LoVo (cell line): ENCODE measurements at regions not wholly inside any gene's neighbourhood (a gene's known extent, or its start where the extent isn't known, plus 50 kb on each side); places are given as distances from the start of the nearest gene placed in this dataset.

Source experiments
- DNase-seq: peaks from one replicate; pipeline ENCODE4 v3.0.0-alpha.2; 2016; ENCODE audit warnings: low spot score

DNA sequence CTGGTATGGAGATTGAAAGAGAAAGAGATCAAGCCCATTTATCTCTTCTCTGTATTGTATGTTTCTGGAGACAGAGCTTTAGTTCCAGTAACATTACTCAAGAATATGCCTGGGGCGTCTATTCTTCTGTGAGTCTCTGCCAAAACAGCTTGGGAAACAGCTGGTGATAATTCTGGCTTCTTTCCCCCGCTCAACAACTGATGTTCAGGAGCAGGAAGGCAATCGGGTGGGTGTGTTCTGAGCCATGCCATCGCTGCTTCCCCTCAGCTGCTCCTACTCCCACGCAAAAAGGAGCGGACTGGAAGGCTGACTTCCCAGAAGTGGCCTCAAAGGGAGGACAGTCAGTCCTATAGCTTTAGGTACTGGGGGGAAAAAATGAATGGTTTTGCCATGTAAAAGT is 695.1 kb downstream of the PLCL1 start:
- no peak for DNase-seq

DNA sequence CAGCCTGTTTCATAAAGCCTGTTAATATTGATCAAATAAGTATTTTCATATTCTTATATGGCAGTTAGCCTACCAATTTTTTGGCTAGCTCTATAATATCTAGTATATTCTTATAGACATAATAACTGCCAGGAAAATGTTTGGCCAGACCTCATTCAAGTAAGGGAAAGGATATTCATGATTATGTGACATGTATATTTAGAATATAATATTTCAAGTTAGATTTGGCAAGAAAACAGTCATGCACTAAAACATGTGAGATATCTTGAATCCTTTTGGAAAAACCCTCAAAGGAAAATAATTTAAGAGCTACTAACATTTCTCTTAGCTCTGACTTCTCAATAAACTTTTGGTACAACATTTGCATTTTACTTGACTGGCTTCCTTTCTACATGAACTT is 694.1 kb downstream of the PLCL1 start:
- DNase-seq = no peak

- no peak for DNase-seq
Measured at GRCh38 chr2:198498048-198498447, 693.7 kb downstream of the PLCL1 start.

DNA sequence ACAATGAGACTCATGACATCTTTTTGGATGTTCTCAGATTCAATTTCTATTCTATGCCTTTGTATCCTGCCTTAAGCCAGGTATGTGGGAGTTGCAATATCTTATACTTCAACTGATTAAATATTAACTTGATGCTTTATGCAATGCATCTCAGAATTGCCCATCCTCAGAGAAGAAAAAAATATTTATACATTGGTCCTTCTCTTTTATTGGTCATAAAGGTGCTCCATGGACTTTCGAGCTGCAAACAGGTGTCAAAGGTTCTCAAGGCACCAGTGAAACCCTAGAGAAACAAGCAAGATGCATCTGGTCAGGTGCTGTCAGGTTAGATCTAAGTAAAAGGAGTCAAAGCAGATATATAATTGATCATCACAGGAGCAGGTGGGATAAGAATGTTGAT is 690.5 kb downstream of the PLCL1 start:
- DNase-seq = no peak

DNA sequence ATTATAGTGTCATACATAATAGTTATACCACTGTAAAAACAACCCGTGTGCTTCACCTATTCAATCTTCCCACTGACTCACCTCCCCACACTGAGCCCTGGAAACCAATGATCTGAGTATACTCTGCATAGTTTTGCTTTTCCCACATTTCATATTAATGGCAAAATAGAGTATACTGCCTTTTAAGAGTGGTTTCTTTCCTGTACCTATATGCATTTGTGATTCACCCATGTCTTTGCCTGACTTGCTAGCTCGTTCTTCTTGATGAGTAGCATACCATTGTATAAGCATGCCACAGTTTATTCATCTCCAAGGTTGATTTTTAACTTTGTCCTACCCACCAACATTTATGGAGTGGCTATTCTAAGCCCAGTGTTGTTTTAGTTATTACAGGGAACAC is 686.4 kb downstream of the PLCL1 start:
- DNase-seq = no peak

DNA sequence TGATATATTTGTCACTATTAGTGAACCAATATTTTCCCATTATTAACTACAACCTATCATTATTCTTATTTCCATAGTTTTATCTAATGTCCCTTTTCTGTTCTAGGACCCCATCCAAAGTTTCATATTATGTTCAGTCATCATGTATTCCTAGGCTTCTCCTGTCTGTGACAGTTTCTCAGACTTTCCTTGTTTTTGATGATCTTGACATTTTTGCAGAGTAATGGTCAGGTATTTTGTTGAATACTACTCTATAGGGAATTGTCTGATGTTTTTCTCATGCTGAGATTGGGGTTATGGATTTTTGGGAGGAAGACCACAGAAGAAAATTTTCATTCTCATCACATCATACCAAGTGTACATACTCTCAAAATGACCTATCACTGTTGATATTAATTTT is 684.6 kb downstream of the PLCL1 start:
- no peak for DNase-seq

- DNase-seq = no peak
Measured at GRCh38 chr2:198483051-198483450, 678.7 kb downstream of the PLCL1 start.

- no peak for DNase-seq
Measured at GRCh38 chr2:198479065-198479464, 674.7 kb downstream of the PLCL1 start.

DNA sequence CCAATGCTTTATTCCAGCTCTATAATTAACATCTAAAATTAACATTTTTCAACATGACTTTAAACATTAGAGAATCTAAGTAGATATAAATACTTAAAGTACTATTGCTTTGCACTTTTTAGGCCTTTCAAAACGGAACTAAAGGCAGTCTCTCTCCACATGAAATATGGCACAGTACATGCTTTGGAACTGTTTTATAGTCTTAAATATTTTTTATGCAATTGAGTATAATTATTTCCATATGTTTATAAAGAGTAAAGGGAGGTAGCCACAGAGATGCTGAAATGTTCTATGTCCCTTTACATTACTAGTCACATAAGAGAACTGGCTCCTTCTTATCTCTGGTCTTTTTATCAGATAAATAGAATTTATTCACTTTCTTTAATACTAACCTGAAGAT is 674.0 kb downstream of the PLCL1 start:
- DNase-seq = no peak

DNA sequence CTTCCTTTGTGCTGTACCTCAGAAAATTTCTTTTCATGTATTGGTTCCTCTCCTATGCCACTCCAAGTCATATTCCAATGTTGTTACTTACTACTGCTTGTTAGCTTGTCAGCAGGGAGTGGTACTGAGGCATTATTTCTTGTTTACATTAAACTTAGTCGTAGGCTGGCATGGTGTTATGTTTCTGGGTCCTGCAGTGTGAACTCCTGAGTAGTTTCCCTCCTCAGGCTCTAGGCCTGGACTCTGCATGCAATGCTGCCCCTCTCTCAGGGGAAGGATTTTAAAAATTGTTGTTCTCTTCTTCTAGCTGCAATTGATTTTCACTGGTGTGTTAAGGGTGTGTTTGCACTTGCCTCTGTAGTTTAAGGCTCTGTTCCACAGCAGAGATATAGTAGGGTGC is 671.6 kb downstream of the PLCL1 start:
- no peak for DNase-seq

DNA sequence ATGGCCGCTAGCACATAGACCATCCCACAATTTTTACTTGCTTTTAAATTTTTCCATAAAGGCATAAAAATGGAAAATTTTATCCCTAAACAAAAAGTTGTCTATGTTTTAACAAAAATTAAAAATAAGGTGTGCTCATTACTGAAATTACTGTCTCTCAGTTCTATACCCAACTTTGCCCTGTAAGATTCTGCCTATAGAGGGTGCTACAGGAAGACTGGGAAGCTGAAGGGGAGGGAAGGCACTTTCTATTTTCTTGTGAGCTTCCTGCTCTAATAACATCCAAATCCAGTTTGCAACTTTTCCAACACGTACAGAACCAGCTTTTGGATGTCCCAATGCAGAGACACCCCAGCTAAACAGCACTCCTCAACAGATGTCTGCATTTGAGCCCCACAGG is 666.9 kb downstream of the PLCL1 start:
- no peak for DNase-seq

GRCh38 chr2:198468136-198468535 is 663.7 kb downstream of the PLCL1 start:
- DNase-seq = no peak

DNA sequence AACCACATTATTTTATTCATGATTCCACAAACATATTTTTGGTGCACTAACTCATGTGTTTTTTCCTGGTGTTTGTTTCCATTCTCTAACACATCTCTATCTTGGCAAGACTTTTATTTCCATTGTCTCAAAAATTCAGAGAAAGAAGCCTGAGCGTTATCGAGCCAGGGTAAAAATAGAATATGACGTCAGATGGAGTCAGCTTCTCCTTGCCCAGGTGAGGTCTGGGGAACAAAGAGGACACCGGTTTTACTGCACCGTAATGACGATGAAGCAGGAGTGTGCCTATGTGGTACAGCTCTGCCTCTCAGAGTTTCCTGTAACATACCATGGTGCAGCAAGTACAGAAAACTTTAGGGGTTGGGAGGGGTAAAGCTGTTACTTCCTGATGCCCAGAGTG is 661.6 kb downstream of the PLCL1 start:
- no peak for DNase-seq

GRCh38 chr2:198456418-198456817 is 652.0 kb downstream of the PLCL1 start:
- DNase-seq = no peak

DNA sequence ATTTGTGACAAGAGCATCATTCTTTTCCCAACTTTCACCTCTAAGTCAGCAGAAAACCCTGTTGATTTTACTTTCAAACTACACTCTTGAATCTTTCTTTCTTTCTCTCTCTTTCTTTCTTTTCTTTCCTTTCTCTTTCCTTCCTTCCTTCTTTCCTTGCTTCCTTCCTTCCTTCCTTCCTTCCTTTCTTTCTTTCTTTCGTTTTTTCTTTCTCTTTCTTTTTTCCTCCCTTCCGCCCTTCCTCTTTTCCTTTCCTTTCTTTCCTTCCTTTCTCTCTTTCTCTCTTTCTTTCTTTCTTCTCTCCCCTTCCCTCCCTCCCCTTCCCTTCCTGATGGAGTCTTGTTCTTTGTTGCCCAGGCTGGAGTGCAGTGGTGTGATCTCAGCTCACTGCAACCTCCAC is 649.5 kb downstream of the PLCL1 start:
- DNase-seq = no peak

DNA sequence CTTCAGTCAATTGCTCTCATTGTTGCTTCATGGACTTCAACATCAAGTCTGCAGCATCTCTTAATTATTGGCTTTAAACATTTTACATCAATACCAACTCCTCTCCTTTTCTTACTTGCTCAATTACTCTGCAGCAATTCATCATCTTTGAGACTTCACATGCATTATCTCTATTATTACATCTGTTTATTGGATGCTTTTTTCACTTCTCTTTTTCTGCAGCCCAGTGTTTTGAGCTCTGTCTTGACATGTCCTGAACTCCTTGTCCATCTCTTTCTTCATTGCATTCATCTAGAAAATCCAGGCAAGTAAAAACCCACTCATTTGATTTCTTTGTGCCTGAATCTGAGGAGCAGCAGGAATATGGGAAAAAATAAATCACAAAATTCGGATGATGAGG is 647.9 kb downstream of the PLCL1 start:
- no peak for DNase-seq

- DNase-seq = no peak
Measured at GRCh38 chr2:198448789-198449188, 644.4 kb downstream of the PLCL1 start.

DNA sequence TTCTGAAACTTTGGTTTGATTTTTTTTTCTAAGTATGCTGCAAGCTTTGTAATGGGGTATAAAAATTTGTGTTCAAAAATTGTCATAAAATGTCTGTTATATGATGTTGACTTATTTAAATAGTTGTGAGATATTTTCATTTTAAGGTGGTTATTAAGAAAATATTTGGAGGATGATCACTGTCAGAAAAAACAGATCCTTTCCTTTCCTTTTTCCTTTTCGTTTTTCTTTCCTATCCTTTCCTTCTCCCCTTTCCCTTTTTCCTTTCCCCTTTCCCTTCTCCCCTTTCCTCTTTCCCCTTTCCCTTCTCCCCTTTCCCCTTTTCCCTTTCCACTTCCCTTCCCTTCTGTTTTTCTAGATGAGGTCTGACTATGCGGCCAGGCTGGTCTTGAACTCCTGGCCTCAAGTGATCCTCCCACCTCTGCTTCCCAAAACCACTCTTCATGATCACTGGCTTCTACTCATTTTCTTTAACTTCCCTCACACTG is 640.5 kb downstream of the PLCL1 start:
- no peak for DNase-seq

DNA sequence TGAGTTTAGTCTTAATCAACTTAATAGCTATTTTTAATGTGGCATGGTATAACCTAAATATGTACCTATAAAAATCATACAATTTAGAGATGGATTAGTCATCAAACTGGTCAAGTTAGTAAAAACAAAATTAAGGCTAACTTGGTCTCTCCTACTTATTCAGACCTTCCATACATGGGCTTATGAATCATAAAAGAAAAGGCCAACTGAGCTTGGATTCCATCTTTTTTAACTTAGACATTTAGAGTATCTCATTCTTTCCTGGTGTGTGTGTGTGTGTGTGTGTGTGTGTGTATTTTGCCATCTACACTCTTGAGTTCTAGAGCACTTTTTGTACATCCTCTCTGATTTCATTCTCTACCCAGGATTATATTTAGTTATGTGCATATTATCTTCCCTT is 637.5 kb downstream of the PLCL1 start:
- DNase-seq = no peak

DNA sequence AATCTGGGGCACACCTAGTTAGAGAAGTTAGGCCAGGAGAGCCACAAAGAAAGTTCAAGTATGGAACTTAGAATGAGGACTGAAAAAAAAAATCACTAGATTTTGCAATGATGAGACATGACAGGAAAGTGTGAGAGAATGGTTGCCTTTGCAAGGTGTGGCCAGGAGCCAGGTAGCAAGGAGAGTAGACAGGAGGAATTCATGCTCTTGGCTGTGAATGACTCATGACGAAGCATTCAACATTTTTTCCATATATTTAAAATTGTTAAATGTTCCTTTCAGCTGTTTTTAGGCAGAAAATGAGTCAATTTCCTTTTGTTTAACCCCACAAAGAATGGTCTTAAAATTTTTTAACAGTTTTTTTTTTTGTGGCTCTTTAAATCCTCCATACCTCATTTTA is 636.9 kb downstream of the PLCL1 start:
- peak; percentile 12 for DNase-seq

DNA sequence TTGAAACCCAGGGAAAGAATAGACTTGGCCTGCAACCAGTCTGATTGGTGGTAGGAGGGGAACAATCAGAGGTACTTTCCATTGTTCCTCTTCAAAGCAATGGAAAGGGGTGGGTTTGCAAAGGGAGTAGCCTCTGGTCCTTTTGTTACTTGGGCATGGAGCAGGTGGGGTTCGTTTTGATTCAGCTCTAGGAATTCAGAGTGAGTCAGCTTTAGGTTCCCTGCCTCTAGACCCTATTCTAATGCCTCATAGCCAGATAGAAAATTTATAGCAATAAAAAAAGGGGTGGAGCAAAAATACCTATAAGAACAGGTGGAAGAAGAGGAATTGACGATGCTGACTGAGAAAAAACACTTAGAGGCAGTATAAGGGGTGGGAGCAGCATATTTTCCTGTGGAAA is 636.4 kb downstream of the PLCL1 start:
- no peak for DNase-seq

- DNase-seq = no peak
Measured at GRCh38 chr2:198438331-198438730, 633.9 kb downstream of the PLCL1 start.

DNA sequence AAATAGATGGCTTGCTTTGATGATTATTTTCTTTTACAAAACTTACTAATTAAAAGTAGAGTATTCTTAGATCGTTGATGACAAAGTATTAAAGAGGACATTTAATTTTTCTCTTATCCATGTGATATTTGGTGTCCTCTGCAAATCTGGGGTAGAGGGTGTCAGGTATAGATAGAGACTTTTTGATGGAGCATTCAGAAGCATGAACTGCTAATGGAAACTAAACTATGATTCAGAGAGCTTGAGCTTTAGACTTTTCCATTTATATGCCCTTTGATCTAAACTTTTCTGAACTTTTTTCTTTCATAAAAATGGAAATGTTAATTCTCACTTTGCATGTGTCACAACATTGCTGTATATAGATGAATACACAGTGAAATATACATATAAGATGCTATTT is 619.7 kb downstream of the PLCL1 start:
- DNase-seq = no peak

GRCh38 chr2:198417836-198418235 is 613.4 kb downstream of the PLCL1 start:
- no peak for DNase-seq

GRCh38 chr2:198414976-198415375 is 610.6 kb downstream of the PLCL1 start:
- DNase-seq = no peak
